Caco-2 (cell line): ENCODE measurements at regions not wholly inside any gene's neighbourhood (a gene's known extent, or its start where the extent isn't known, plus 50 kb on each side); places are given as distances from the start of the nearest gene placed in this dataset.

Experiments
- BruUV-seq: library from RNA; stranded (reverse); fragments of 400-500 nt; replicated peaks from 2 replicates; lab custom pipeline; 2021; lab: Mats Ljungman, UMichigan
- CTCF ChIA-PET: fragments of 300-600 bp; sonication (Branson Sonifier 250); formaldehyde crosslinking; loops from one replicate; lab custom pipeline; 2022; ENCODE audit warnings: antibody characterized with exemption; lab: Charles Lee
- POLR2A ChIA-PET: fragments of 300-600 bp; sonication (Branson Sonifier 250); formaldehyde crosslinking; loops from one replicate; lab custom pipeline; 2022; ENCODE audit warnings: antibody characterized with exemption; lab: Charles Lee
- DNase-seq, 2 experiments: peaks; one replicate each; pipeline versions ENCODE4 v3.0.0 to v3.0.0-alpha.2; 2020 to 2022
- H3K27me3 ChIP-seq: replicated peaks from 2 replicates; pipeline ENCODE4 v1.6.0; 2011; ENCODE audit warnings: low read length; ENCODE audit not compliant: control insufficient read depth, insufficient read depth
- H3K36me3 ChIP-seq: 2 replicates; pipeline ENCODE4 v1.5.1; 2011; ENCODE audit warnings: low read length; ENCODE audit not compliant: control insufficient read depth, insufficient read depth
- H3K4me1 ChIP-seq: fragments of 250-450 bp; sonication (Bioruptor Pico); 2 replicates; pipeline ENCODE4 v1.5.1; 2020; ENCODE audit warnings: mild to moderate bottlenecking
- H3K4me3 ChIP-seq: 2 replicates; pipeline ENCODE4 v1.5.1; 2011; ENCODE audit warnings: low read depth, mild to moderate bottlenecking, control low read depth, low read length
- H3K9me3 ChIP-seq: fragments of 250-450 bp; sonication (Bioruptor Pico); 2 replicates; pipeline ENCODE4 v1.5.1; 2020; ENCODE audit warnings: mild to moderate bottlenecking, moderate library complexity
- H3K27ac Mint-ChIP-seq: one replicate; pipeline ENCODE4 v1.8.0; 2022; ENCODE audit warnings: mixed read lengths; ENCODE audit not compliant: unreplicated experiment
- H3K27me3 Mint-ChIP-seq: one replicate; pipeline ENCODE4 v1.8.0; 2022; ENCODE audit warnings: mixed read lengths; ENCODE audit not compliant: insufficient read depth, unreplicated experiment
- H3K36me3 Mint-ChIP-seq: one replicate; pipeline ENCODE4 v1.8.0; 2022; ENCODE audit warnings: mild to moderate bottlenecking, mixed read lengths; ENCODE audit not compliant: insufficient read depth, unreplicated experiment
- H3K4me1 Mint-ChIP-seq: one replicate; pipeline ENCODE4 v1.8.0; 2022; ENCODE audit warnings: low read depth, mixed read lengths; ENCODE audit not compliant: unreplicated experiment
- H3K4me3 Mint-ChIP-seq: one replicate; pipeline ENCODE4 v1.8.0; 2022; ENCODE audit warnings: mild to moderate bottlenecking, moderate library complexity, mixed read lengths; ENCODE audit not compliant: unreplicated experiment
- H3K9me3 Mint-ChIP-seq: one replicate; pipeline ENCODE4 v1.8.0; 2022; ENCODE audit warnings: mixed read lengths; ENCODE audit not compliant: unreplicated experiment
- intact Hi-C: fragments of 100-400 bp; cut with micrococcal nuclease; formaldehyde crosslinking; loops from one replicate; pipeline ENCODE4 v1.10.0; 2022; ENCODE audit not compliant: unreplicated experiment
- TF ChIP-seq, protein P1 (sequence below), 2 experiments: fragments of 200-600 bp in 1 of 2; IDR thresholded peaks; 1 replicate in 1 of 2; 2 replicates in 1 of 2; pipeline versions ENCODE4 v1.5.1 to v1.8.0; 2011 to 2022; ENCODE audit warnings: antibody characterized with exemption in 1 of 2, control low read depth in 1 of 2, inconsistent platforms in 1 of 2, low read depth in 1 of 2, low read length in 1 of 2, mild to moderate bottlenecking in 1 of 2, moderate library complexity in 1 of 2; ENCODE audit not compliant: insufficient read depth in 1 of 2, severe bottlenecking in 1 of 2, unreplicated experiment in 1 of 2

DNA sequence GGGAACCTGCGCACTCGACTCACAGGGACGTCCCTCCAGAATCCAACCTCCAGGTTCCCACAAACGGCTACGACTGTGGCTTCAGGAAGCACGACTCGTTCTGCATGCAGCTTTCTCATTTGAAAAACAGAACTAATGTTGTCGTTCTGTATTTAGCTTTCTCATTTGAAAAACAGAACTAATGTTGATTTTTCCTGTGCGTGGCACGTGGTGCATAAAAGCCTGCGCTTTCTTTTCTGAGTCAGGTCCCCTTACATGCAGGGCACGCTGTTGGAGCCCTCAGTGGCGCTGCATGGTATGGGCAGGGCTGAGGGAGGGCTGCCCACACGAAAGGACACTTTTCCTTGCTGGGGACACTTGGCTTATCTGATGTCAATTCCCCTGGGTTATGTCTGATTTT, 124.3 kb downstream of the TMEM18 start:
- H3K4me3 ChIP-seq: no peak overlapping the region
- CTCF ChIA-PET: no interaction called here
- H3K9me3 Mint-ChIP-seq: no peaks in the 10 kb centered on the region
- intact Hi-C loops: no loop called here
- peaks cover 1% of the 10 kb centered on the region for H3K27me3 ChIP-seq
- no peaks in the 10 kb centered on the region for H3K9me3 ChIP-seq
- TF ChIP-seq, protein P1, sequence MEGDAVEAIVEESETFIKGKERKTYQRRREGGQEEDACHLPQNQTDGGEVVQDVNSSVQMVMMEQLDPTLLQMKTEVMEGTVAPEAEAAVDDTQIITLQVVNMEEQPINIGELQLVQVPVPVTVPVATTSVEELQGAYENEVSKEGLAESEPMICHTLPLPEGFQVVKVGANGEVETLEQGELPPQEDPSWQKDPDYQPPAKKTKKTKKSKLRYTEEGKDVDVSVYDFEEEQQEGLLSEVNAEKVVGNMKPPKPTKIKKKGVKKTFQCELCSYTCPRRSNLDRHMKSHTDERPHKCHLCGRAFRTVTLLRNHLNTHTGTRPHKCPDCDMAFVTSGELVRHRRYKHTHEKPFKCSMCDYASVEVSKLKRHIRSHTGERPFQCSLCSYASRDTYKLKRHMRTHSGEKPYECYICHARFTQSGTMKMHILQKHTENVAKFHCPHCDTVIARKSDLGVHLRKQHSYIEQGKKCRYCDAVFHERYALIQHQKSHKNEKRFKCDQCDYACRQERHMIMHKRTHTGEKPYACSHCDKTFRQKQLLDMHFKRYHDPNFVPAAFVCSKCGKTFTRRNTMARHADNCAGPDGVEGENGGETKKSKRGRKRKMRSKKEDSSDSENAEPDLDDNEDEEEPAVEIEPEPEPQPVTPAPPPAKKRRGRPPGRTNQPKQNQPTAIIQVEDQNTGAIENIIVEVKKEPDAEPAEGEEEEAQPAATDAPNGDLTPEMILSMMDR (IDR thresholded peaks at IDR 0.05; ENCODE audit: insufficient read depth in 1 of 2, low read depth in 1 of 2, low read length in 1 of 2, severe bottlenecking in 1 of 2, unreplicated experiment in 1 of 2): no peak
- no peak overlapping the region for H3K27ac Mint-ChIP-seq
- no peaks in the 10 kb centered on the region for H3K4me1 ChIP-seq
- no peaks in the 10 kb centered on the region for H3K4me1 Mint-ChIP-seq
- no peak overlapping the region for H3K4me3 Mint-ChIP-seq
- no TSS peak for BruUV-seq
- no peaks in the 10 kb centered on the region for H3K36me3 Mint-ChIP-seq
- peaks cover 7% of the 10 kb centered on the region for H3K27me3 Mint-ChIP-seq
- no peaks in the 10 kb centered on the region for H3K36me3 ChIP-seq
- POLR2A ChIA-PET: no interaction called here
- DNase-seq: no peak

DNA sequence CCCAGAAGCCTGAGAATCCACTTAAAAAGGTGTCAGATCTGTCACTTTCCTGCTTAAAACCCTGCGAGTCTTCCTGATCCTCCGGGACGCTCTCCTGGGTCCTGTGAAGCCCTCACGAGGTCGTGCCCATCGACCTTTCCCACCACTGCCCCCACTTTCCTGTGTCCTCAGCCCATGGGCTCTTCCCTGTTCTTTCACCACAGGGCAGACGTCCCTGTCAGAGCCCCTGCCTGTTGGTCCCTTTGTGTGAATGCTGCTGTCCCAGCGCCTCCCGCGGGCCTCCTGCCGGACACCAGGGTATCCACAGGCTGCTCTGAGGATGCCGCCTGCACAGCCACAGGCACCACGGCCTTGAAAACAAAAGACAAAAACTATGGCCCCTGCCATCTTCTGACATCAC, 125.6 kb downstream of the TMEM18 start:
- POLR2A ChIA-PET: no interaction called here

DNA sequence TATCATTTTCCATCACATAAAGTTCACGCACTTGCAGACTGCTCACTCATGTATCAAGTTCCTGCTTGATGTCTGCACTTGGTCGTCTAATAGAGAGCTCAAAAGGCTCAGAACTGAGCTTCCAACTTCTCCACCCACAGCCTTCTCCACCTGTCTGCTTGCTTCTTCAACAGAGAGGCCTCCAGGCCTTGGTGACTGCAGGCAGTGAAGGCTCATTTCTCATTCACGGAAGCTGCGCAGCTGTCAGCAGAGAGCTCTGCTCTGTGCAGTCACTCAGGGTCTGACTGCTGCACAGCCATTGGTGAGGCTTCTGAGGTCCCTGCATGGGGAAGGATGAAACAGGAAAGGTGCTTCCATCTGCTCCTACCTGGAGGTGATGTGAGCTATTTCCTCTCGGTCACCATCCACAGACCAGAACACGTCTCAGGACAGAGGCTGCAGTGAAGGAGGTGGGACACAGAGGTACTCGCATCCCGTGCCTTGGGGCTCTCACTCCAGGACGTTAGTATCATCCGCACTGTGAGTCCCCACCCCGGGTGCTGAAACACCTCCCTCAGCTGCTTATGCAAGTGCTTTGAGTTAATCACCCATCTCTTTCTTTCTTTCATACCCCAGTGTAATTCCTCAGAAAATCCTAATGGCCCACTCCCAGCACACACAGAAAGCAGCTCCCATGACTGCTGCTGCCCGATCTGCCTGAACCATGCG, 126.2 kb downstream of the TMEM18 start:
- Mint-ChIP-seq H3K36me3 (no peaks in the 10 kb centered on the region), H3K4me3 (no peak overlapping the region), H3K4me1 (no peaks in the 10 kb centered on the region), H3K9me3 (no peaks in the 10 kb centered on the region), H3K27ac (no peak overlapping the region), H3K27me3 (peaks cover 9% of the 10 kb centered on the region)
- CTCF ChIA-PET: no interaction called here
- Histone ChIP-seq H3K36me3 (no peaks in the 10 kb centered on the region), H3K9me3 (no peaks in the 10 kb centered on the region), H3K27me3 (peaks cover 1% of the 10 kb centered on the region; the same call in 1 of the 2 replicates), H3K4me1 (no peaks in the 10 kb centered on the region), H3K4me3 (no peak overlapping the region)
- TF ChIP-seq, protein P1 (IDR thresholded peaks at IDR 0.05; ENCODE audit: insufficient read depth in 1 of 2, low read depth in 1 of 2, low read length in 1 of 2, severe bottlenecking in 1 of 2, unreplicated experiment in 1 of 2): no peak
- POLR2A ChIA-PET: no interaction called here
- intact Hi-C loops: no loop called here
- DNase-seq: no peak
- no TSS peak for BruUV-seq

More for the DNA sequence above, 125.6 kb downstream of the TMEM18 start:
- CTCF ChIA-PET: no interaction called here
- no peak overlapping the region for H3K4me3 Mint-ChIP-seq
- no peaks in the 10 kb centered on the region for H3K4me1 Mint-ChIP-seq
- Histone ChIP-seq H3K36me3 (no peaks in the 10 kb centered on the region), H3K9me3 (no peaks in the 10 kb centered on the region), H3K4me3 (no peak overlapping the region), H3K4me1 (no peaks in the 10 kb centered on the region), H3K27me3 (peaks cover 1% of the 10 kb centered on the region)
- TF ChIP-seq, protein P1 (IDR thresholded peaks at IDR 0.05; ENCODE audit: insufficient read depth in 1 of 2, low read depth in 1 of 2, low read length in 1 of 2, severe bottlenecking in 1 of 2, unreplicated experiment in 1 of 2): no peak
- peaks cover 9% of the 10 kb centered on the region for H3K27me3 Mint-ChIP-seq
- no peak for DNase-seq
- H3K9me3 Mint-ChIP-seq: no peaks in the 10 kb centered on the region
- no peak overlapping the region for H3K27ac Mint-ChIP-seq
- intact Hi-C loops: no loop called here
- BruUV-seq: no TSS peak
- no peaks in the 10 kb centered on the region for H3K36me3 Mint-ChIP-seq
